ENCODE measurements at regions not wholly inside any gene's neighbourhood (a gene's known extent, or its start where the extent isn't known, plus 50 kb on each side); places are given as distances from the start of the nearest gene placed in this dataset.

DNA sequence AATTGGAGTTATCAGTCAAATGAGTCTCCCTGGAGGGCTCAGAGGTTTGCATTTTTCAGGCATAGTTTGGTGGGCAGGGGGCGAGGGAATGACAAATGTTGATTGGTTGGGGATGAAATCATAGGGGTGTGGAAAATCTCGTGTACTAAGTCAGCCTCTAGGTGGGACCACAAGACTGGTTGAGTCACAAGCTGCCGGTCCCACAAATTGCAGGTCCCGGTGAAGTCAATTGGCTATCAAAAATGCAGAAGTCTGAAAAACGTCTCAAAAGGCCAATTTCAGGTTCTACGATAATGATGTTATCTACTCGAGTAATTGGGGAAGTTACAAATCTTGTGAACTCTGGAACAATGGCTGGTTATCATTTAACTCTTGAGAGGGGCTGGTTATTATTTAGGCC is 98.8 kb upstream of the DHX15 start:
- Histone ChIP-seq H3K9me3 (ENCODE audit: control insufficient read depth in 2 of 2, low read length in 2 of 2) (no peaks in the 10 kb centered on the region), H3K4me1 (ENCODE audit: control insufficient read depth in 2 of 2, insufficient read depth in 2 of 2, low read length in 2 of 2) (peaks cover 0 to 4% of the 10 kb centered on the region in 2 donors), H3K27ac (ENCODE audit: low read depth in 2 of 2, low read length in 2 of 2) (no peak overlapping the region), H3K9ac (ENCODE audit: low read depth in 1 of 2, low read length in 2 of 2) (no peak overlapping the region), H3K27me3 (ENCODE audit: control insufficient read depth in 2 of 2, insufficient read depth in 2 of 2, low read length in 2 of 2) (no peaks in the 10 kb centered on the region), H3K36me3 (ENCODE audit: control insufficient read depth in 2 of 2, insufficient read depth in 2 of 2, low read length in 2 of 2) (no peaks in the 10 kb centered on the region), H3K4me3 (ENCODE audit: low read length in 2 of 2) (no peak overlapping the region)

DNA sequence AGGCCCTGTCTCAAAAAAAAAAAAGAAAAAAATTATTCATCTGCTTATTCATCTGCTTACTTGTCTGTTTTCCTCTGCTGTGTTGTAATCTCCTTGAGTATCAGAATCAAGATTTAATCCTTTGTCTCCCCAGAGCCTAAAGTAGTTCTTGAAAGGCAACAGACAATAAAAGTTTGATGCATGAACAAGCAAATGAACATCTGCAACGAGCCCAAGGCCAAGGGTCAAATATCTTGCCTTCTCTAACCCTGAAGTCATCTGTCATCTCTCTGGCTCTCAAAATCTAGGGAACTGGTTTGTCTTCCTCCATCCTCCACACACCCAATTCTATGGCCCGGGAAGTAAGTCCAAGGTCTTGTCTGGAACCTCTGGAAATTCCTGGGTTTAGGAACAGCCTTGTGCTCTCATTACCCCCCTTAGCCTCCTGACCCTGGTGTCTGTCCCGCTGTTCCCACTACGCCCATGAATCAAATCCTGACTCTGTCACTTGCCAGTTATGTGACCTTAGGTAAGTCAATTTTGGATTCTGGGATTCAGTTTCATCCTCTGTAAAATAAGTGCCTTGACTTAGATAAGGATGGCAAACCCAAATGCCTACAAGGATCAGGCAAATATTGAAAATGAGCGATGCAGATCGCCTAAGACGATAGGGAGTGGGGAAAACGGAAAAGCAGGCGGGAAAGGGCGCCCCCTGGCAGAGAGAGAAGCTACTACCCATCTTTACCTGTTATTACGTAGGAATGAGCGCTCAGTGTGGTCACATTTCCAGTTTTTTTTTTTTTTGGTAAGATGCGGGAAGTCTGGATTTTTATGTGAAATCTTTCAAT is 102.7 kb upstream of the DHX15 start:
- Histone ChIP-seq H3K4me1 (ENCODE audit: control insufficient read depth in 2 of 2, insufficient read depth in 2 of 2, low read length in 2 of 2) (peaks cover 0 to 4% of the 10 kb centered on the region in 2 donors), H3K36me3 (ENCODE audit: control insufficient read depth in 2 of 2, insufficient read depth in 2 of 2, low read length in 2 of 2) (no peaks in the 10 kb centered on the region), H3K9ac (ENCODE audit: low read depth in 1 of 2, low read length in 2 of 2) (no peak overlapping the region), H3K27ac (ENCODE audit: low read depth in 2 of 2, low read length in 2 of 2) (no peak overlapping the region), H3K27me3 (ENCODE audit: control insufficient read depth in 2 of 2, insufficient read depth in 2 of 2, low read length in 2 of 2) (no peaks in the 10 kb centered on the region), H3K9me3 (ENCODE audit: control insufficient read depth in 2 of 2, low read length in 2 of 2) (no peaks in the 10 kb centered on the region), H3K4me3 (ENCODE audit: low read length in 2 of 2) (no peak overlapping the region)

DNA sequence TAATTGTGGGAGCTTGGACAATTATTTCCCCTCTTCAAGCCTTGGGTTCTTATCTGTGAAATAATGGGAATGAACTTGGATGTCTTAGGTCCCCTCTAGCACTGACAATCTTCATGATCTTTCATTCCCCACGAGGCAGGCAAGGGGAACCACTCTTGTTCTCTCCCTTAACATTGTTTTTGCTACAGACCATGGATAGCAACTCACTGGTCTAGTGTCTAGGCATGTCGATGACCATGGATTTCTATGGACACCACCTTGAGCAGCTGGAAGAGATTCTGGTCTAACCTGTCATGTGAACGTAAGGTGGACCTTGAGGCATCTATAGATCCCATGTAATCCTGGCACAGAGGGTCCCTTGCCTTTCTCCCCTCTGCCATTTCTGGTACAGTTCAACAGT is 104.1 kb upstream of the DHX15 start:
- Histone ChIP-seq H3K36me3 (ENCODE audit: control insufficient read depth in 2 of 2, insufficient read depth in 2 of 2, low read length in 2 of 2) (no peaks in the 10 kb centered on the region), H3K4me3 (ENCODE audit: low read length in 2 of 2) (no peak overlapping the region), H3K4me1 (ENCODE audit: control insufficient read depth in 2 of 2, insufficient read depth in 2 of 2, low read length in 2 of 2) (peaks cover 0 to 4% of the 10 kb centered on the region in 2 donors), H3K27me3 (ENCODE audit: control insufficient read depth in 2 of 2, insufficient read depth in 2 of 2, low read length in 2 of 2) (no peaks in the 10 kb centered on the region), H3K27ac (ENCODE audit: low read depth in 2 of 2, low read length in 2 of 2) (no peak overlapping the region), H3K9ac (ENCODE audit: low read depth in 1 of 2, low read length in 2 of 2) (no peak overlapping the region), H3K9me3 (ENCODE audit: control insufficient read depth in 2 of 2, low read length in 2 of 2) (peaks cover 4% of the 10 kb centered on the region in 2 donors)

DNA sequence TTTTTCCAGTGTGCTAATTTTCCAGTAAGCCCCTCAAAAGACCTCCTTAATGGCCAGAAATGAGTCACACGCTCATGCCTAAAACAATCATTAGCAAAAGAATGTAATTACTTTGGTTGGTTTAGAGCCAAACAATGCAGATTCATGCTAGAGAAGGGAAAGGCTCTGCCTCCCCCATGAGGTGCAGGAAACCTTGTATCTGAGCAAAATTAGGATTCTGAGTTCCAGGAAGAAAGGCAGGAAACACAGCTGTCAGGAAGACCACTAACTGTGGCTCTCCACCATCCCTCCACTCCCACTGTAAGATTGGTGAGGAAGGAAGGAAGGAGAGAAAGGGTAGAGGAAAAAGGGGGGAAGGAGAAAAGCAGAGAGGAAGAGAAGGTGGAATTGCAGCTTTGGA is 104.9 kb upstream of the DHX15 start:
- Histone ChIP-seq H3K27me3 (ENCODE audit: control insufficient read depth in 2 of 2, insufficient read depth in 2 of 2, low read length in 2 of 2) (no peaks in the 10 kb centered on the region), H3K9me3 (ENCODE audit: control insufficient read depth in 2 of 2, low read length in 2 of 2) (peaks cover 4 to 6% of the 10 kb centered on the region in 2 donors), H3K4me1 (ENCODE audit: control insufficient read depth in 2 of 2, insufficient read depth in 2 of 2, low read length in 2 of 2) (peaks cover 0 to 4% of the 10 kb centered on the region in 2 donors), H3K9ac (ENCODE audit: low read depth in 1 of 2, low read length in 2 of 2) (no peak overlapping the region), H3K36me3 (ENCODE audit: control insufficient read depth in 2 of 2, insufficient read depth in 2 of 2, low read length in 2 of 2) (no peaks in the 10 kb centered on the region), H3K4me3 (ENCODE audit: low read length in 2 of 2) (no peak overlapping the region), H3K27ac (ENCODE audit: low read depth in 2 of 2, low read length in 2 of 2) (no peak overlapping the region)

DNA sequence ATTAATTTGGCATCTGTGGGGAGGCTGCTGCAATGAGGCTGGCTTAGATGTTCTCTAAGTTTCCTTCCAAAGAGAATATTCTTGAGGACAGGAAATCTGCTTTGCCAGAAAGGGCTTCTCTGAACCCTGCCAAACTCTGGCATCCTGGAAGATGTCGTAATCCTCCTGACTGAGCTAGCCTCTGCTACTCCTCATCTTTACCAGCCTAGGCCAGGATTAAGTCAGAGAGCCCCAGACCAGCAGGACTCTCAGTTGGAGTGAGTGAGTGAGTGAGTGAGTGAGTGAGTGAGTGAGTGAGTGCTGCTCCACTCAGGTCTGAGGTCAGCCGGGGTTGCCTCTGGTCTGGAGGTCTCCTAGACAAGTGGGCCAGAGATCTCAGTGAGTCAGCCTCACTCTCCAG is 104.9 kb upstream of the SOD3 start:
- Histone ChIP-seq H3K27ac (ENCODE audit: low read depth in 2 of 2, low read length in 2 of 2) (no peak overlapping the region), H3K36me3 (ENCODE audit: control insufficient read depth in 2 of 2, insufficient read depth in 2 of 2, low read length in 2 of 2) (no peaks in the 10 kb centered on the region), H3K27me3 (ENCODE audit: control insufficient read depth in 2 of 2, insufficient read depth in 2 of 2, low read length in 2 of 2) (no peaks in the 10 kb centered on the region), H3K9ac (ENCODE audit: low read depth in 1 of 2, low read length in 2 of 2) (no peak overlapping the region), H3K4me3 (ENCODE audit: low read length in 2 of 2) (no peak overlapping the region), H3K9me3 (ENCODE audit: control insufficient read depth in 2 of 2, low read length in 2 of 2) (peaks cover 4 to 7% of the 10 kb centered on the region in 2 donors), H3K4me1 (ENCODE audit: control insufficient read depth in 2 of 2, insufficient read depth in 2 of 2, low read length in 2 of 2) (peaks cover 0 to 4% of the 10 kb centered on the region in 2 donors)

DNA sequence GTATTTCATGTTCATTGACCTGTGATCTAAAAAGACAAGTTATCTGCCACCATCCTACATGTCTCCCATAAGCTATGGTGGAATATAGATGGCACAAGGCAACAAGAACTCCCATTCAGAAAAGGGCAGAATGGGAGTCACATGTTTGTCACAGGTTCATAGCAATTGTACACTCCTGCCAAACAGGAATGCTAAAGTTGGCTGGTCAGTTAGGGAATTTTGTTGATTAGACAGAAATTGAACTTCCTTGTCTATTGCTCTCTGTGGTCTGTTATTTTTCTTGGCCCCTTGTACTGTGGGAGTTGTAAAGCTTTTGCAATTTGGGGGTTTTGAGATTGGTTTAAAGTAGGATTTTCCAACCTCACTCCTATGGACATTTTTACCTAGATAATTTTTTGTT is 101.7 kb upstream of the SOD3 start:
- no peaks in the 10 kb centered on the region for H3K4me1 ChIP-seq (ENCODE audit: control insufficient read depth in 2 of 2, insufficient read depth in 2 of 2, low read length in 2 of 2)
- H3K9me3 ChIP-seq (ENCODE audit: control insufficient read depth in 2 of 2, low read length in 2 of 2), result peaks cover 4 to 7% of the 10 kb centered on the region in 2 donors
- no peak overlapping the region for H3K4me3 ChIP-seq (ENCODE audit: low read length in 2 of 2)
- no peak overlapping the region for H3K9ac ChIP-seq (ENCODE audit: low read depth in 1 of 2, low read length in 2 of 2)
- no peaks in the 10 kb centered on the region for H3K36me3 ChIP-seq (ENCODE audit: control insufficient read depth in 2 of 2, insufficient read depth in 2 of 2, low read length in 2 of 2)
- H3K27me3 ChIP-seq (ENCODE audit: control insufficient read depth in 2 of 2, insufficient read depth in 2 of 2, low read length in 2 of 2), result no peaks in the 10 kb centered on the region
- H3K27ac ChIP-seq (ENCODE audit: low read depth in 2 of 2, low read length in 2 of 2), result no peak overlapping the region

DNA sequence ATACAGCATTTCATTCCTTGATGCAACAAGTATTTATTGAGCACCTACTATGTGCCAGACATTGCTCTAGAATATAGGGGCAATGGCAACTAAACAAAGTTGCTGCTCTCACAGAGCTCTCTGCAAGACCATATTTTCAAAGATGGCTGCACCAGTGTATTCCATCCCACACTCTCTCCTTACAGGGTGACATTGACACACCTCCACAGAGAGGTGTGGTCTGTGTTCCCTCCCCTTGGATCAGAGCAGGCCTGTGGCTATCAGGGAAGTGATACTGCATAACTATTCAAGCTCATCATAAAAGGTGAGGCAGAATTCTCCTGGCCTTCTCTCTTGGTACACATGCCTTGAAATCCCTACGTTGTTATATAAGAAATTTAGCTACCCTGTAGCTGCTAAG is 95.3 kb upstream of the SOD3 start:
- Histone ChIP-seq H3K36me3 (ENCODE audit: control insufficient read depth in 2 of 2, insufficient read depth in 2 of 2, low read length in 2 of 2) (no peaks in the 10 kb centered on the region), H3K9ac (ENCODE audit: low read depth in 1 of 2, low read length in 2 of 2) (no peak overlapping the region), H3K4me3 (ENCODE audit: low read length in 2 of 2) (no peak overlapping the region), H3K9me3 (ENCODE audit: control insufficient read depth in 2 of 2, low read length in 2 of 2) (no peaks in the 10 kb centered on the region), H3K27ac (ENCODE audit: low read depth in 2 of 2, low read length in 2 of 2) (no peak overlapping the region), H3K4me1 (ENCODE audit: control insufficient read depth in 2 of 2, insufficient read depth in 2 of 2, low read length in 2 of 2) (no peaks in the 10 kb centered on the region), H3K27me3 (ENCODE audit: control insufficient read depth in 2 of 2, insufficient read depth in 2 of 2, low read length in 2 of 2) (no peaks in the 10 kb centered on the region)

DNA sequence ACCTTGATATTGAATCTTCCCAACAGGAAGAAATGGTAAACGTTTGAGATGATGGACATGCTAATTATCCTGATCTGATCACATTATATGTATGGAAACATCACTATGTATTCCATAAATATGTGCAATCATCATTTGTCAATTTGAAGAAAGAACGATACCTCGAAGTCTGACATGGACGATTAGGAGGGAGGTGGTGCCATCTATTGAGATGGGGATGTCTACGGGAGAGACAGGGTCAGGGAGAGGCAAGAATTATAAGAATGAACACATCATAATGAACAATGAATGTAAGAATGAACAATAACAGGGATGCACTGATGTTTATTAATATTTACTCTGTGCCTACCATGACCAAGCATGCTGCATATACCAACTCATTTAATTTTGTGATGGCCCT is 93.7 kb upstream of the SOD3 start:
- H3K27me3 ChIP-seq (ENCODE audit: control insufficient read depth in 2 of 2, insufficient read depth in 2 of 2, low read length in 2 of 2), result no peaks in the 10 kb centered on the region
- H3K4me3 ChIP-seq (ENCODE audit: low read length in 2 of 2), result no peak overlapping the region
- H3K9ac ChIP-seq (ENCODE audit: low read depth in 1 of 2, low read length in 2 of 2), result no peak overlapping the region
- H3K36me3 ChIP-seq (ENCODE audit: control insufficient read depth in 2 of 2, insufficient read depth in 2 of 2, low read length in 2 of 2), result no peaks in the 10 kb centered on the region
- H3K9me3 ChIP-seq (ENCODE audit: control insufficient read depth in 2 of 2, low read length in 2 of 2), result no peaks in the 10 kb centered on the region
- H3K27ac ChIP-seq (ENCODE audit: low read depth in 2 of 2, low read length in 2 of 2), result no peak overlapping the region
- no peaks in the 10 kb centered on the region for H3K4me1 ChIP-seq (ENCODE audit: control insufficient read depth in 2 of 2, insufficient read depth in 2 of 2, low read length in 2 of 2)

DNA sequence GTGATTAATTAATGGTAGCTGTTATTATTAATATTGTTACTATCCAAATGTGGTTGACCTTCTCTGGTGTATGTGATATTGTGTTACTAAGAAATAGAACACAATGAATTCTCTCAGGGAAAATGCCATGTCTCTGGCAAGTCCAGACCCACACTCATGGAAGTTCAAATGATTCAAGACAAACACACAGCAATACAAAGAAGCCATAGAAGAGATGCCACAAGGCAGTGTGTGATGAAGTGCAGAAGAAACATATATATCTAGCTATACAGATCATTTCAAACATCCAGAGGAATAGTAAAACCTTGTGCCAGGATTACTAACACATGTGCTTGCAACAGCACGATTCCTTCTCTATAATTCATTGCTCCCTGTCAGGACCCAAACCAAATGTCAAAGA is 93.1 kb upstream of the SOD3 start:
- no peak overlapping the region for H3K9ac ChIP-seq (ENCODE audit: low read depth in 1 of 2, low read length in 2 of 2)
- H3K27ac ChIP-seq (ENCODE audit: low read depth in 2 of 2, low read length in 2 of 2), result no peak overlapping the region
- H3K9me3 ChIP-seq (ENCODE audit: control insufficient read depth in 2 of 2, low read length in 2 of 2), result no peaks in the 10 kb centered on the region
- no peak overlapping the region for H3K4me3 ChIP-seq (ENCODE audit: low read length in 2 of 2)
- H3K27me3 ChIP-seq (ENCODE audit: control insufficient read depth in 2 of 2, insufficient read depth in 2 of 2, low read length in 2 of 2), result no peaks in the 10 kb centered on the region
- no peaks in the 10 kb centered on the region for H3K4me1 ChIP-seq (ENCODE audit: control insufficient read depth in 2 of 2, insufficient read depth in 2 of 2, low read length in 2 of 2)
- H3K36me3 ChIP-seq (ENCODE audit: control insufficient read depth in 2 of 2, insufficient read depth in 2 of 2, low read length in 2 of 2), result no peaks in the 10 kb centered on the region

DNA sequence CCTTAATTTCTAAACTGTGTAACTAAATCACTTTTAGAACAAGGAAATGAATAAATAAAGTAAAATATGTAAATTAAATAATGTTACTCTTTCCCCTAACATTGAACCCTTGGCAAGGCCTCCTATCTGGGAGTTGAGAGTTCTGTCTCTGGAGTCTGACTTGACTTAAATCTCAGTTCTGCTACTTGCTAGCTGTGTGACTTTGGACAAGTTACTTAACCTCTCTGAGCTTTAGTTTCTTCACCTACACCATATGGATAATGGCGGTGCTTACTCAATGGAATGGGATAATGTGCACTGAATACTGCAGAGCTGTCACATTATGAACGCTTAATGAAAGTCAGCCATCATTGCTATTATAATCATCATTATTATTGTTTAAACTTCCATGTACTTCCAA is 92.1 kb upstream of the SOD3 start:
- H3K4me1 ChIP-seq (ENCODE audit: control insufficient read depth in 2 of 2, insufficient read depth in 2 of 2, low read length in 2 of 2), result no peaks in the 10 kb centered on the region
- no peak overlapping the region for H3K9ac ChIP-seq (ENCODE audit: low read depth in 1 of 2, low read length in 2 of 2)
- H3K27me3 ChIP-seq (ENCODE audit: control insufficient read depth in 2 of 2, insufficient read depth in 2 of 2, low read length in 2 of 2), result no peaks in the 10 kb centered on the region
- no peak overlapping the region for H3K27ac ChIP-seq (ENCODE audit: low read depth in 2 of 2, low read length in 2 of 2)
- H3K4me3 ChIP-seq (ENCODE audit: low read length in 2 of 2), result no peak overlapping the region
- H3K36me3 ChIP-seq (ENCODE audit: control insufficient read depth in 2 of 2, insufficient read depth in 2 of 2, low read length in 2 of 2), result no peaks in the 10 kb centered on the region
- H3K9me3 ChIP-seq (ENCODE audit: control insufficient read depth in 2 of 2, low read length in 2 of 2), result no peaks in the 10 kb centered on the region

Measured in mucosa of rectum (tissue), 2 donors.